HuH-7 (cell line): ENCODE measurements at regions not wholly inside any gene's neighbourhood (a gene's known extent, or its start where the extent isn't known, plus 50 kb on each side); places are given as distances from the start of the nearest gene placed in this dataset.
"Not testable (repeated sequence)": the region's sequence is repeated elsewhere in the genome, so short reads cannot be mapped to it uniquely, and the experiment has no call there.

Experiments
- DNase-seq: peaks from one replicate; pipeline ENCODE4 v3.0.0; 2011; ENCODE audit warnings: low spot score

GRCh38 chr16:61181982-61182381 lies 854.3 kb downstream of the CDH8 start:
- DNase-seq: no peak

- DNase-seq: no peak
These were observed 856.7 kb downstream of the CDH8 start for GRCh38 chr16:61179561-61179960.

GRCh38 chr16:61165797-61166196 lies 870.4 kb downstream of the CDH8 start:
- no peak for DNase-seq

GRCh38 chr16:61150351-61150750 lies 885.9 kb downstream of the CDH8 start:
- DNase-seq: no peak

- no peak for DNase-seq
These were observed 886.5 kb downstream of the CDH8 start for GRCh38 chr16:61149709-61150108.

- DNase-seq: no peak
These were observed 887.3 kb downstream of the CDH8 start for GRCh38 chr16:61148930-61149329.

GRCh38 chr16:61146429-61146828 lies 889.8 kb downstream of the CDH8 start:
- no peak for DNase-seq

- DNase-seq: no peak
These were observed 904.8 kb downstream of the CDH8 start for GRCh38 chr16:61131447-61131846.

- no peak for DNase-seq
These were observed 907.5 kb downstream of the CDH8 start for GRCh38 chr16:61128545-61129323.

- no peak for DNase-seq
These were observed 930.7 kb downstream of the CDH8 start for GRCh38 chr16:61105544-61105943.

GRCh38 chr16:61098505-61098904 lies 937.7 kb downstream of the CDH8 start:
- no peak for DNase-seq

GRCh38 chr16:61091300-61091699 lies 944.9 kb downstream of the CDH8 start:
- not testable (repeated sequence) for DNase-seq

GRCh38 chr16:61083711-61084110 lies 952.5 kb downstream of the CDH8 start:
- no peak for DNase-seq

GRCh38 chr16:61074324-61074723 lies 961.9 kb downstream of the CDH8 start:
- no peak for DNase-seq

- DNase-seq: no peak
These were observed 978.6 kb downstream of the CDH8 start for GRCh38 chr16:61057635-61058034.

GRCh38 chr16:61050547-61050946 lies 985.7 kb downstream of the CDH8 start:
- no peak for DNase-seq

- DNase-seq: no peak
These were observed 990.3 kb downstream of the CDH8 start for GRCh38 chr16:61045931-61046330.

- no peak for DNase-seq
These were observed 993.5 kb downstream of the CDH8 start for GRCh38 chr16:61042737-61043136.

GRCh38 chr16:61030616-61031015 lies 1005.6 kb downstream of the CDH8 start:
- no peak for DNase-seq

GRCh38 chr16:61024180-61024900 lies 1011.9 kb downstream of the CDH8 start:
- no peak for DNase-seq

GRCh38 chr16:61014869-61015268 lies 1021.4 kb downstream of the CDH8 start:
- no peak for DNase-seq

GRCh38 chr16:61007694-61008093 lies 1028.5 kb downstream of the CDH8 start:
- no peak for DNase-seq

- DNase-seq: no peak
These were observed 1030.3 kb downstream of the CDH8 start for GRCh38 chr16:61005952-61006351.
